ENCODE measurements at regions not wholly inside any gene's neighbourhood (a gene's known extent, or its start where the extent isn't known, plus 50 kb on each side); places are given as distances from the start of the nearest gene placed in this dataset.

DNA sequence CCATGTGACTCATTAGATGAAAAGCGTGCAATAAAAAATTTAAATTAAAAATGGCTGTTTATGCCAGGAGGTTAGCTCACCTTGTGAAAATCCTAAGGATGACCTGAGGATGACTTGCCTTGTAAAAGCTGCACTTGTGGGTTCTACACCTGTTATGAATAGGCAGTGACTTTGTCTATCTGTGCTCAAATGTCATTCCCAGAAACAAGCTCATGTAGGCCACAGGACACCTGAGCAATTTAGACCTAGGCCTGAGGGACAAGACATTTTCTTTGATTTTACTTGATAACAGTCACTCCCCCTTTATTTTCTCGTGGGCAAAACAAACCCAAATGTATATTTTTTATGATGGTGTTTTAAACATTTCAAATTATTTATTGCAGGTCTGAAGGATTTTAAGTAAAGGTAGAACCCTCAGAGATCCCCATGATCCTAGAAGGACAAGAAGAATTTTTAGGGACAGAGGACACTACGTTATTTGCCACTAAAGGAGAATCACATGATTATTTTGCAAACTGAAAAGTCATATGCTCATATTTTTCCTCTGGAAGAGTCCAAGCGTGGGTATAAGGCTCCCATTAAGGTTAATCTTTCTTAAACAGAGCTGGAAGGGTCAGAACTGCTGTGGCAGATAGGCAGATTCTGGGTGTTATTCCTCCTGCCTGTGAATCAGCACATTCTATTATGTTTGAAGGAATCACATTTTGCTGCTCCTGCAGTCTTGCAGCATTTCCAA is 277.5 kb upstream of the MAN1A1 start (continued):
- TF ChIP-seq RBM25 (IDR thresholded peaks at IDR 0.05; ENCODE audit: low read depth, low read length, severe bottlenecking) (no peak), MAFF (IDR thresholded peaks at IDR 0.05; ENCODE audit: low read length) (peak; percentile 90), GABPA (tag; conservative IDR thresholded peaks at IDR 0.05; ENCODE audit: low read depth) (no peak; the same call in 1 of the 2 replicates), FOXP4 (CRISPR knock-in tag; IDR thresholded peaks at IDR 0.05; ENCODE audit: borderline replicate concordance) (no peak), GTF2F1 (IDR thresholded peaks at IDR 0.05; ENCODE audit: low read depth, low read length) (no peak), CGGBP1 (CRISPR knock-in tag; IDR thresholded peaks at IDR 0.05) (no peak), KHSRP (IDR thresholded peaks at IDR 0.05) (no peak), IRF1 (CRISPR knock-in tag; IDR thresholded peaks at IDR 0.05; ENCODE audit: borderline replicate concordance) (no peak), AFF4 (CRISPR knock-in tag; IDR thresholded peaks at IDR 0.05) (no peak), GATAD2B (IDR thresholded peaks at IDR 0.05; ENCODE audit: borderline replicate concordance) (0 out of 2 replicates have a peak, but pooled peaks have one; percentile 41)
- TF ChIP-seq, protein P1, sequence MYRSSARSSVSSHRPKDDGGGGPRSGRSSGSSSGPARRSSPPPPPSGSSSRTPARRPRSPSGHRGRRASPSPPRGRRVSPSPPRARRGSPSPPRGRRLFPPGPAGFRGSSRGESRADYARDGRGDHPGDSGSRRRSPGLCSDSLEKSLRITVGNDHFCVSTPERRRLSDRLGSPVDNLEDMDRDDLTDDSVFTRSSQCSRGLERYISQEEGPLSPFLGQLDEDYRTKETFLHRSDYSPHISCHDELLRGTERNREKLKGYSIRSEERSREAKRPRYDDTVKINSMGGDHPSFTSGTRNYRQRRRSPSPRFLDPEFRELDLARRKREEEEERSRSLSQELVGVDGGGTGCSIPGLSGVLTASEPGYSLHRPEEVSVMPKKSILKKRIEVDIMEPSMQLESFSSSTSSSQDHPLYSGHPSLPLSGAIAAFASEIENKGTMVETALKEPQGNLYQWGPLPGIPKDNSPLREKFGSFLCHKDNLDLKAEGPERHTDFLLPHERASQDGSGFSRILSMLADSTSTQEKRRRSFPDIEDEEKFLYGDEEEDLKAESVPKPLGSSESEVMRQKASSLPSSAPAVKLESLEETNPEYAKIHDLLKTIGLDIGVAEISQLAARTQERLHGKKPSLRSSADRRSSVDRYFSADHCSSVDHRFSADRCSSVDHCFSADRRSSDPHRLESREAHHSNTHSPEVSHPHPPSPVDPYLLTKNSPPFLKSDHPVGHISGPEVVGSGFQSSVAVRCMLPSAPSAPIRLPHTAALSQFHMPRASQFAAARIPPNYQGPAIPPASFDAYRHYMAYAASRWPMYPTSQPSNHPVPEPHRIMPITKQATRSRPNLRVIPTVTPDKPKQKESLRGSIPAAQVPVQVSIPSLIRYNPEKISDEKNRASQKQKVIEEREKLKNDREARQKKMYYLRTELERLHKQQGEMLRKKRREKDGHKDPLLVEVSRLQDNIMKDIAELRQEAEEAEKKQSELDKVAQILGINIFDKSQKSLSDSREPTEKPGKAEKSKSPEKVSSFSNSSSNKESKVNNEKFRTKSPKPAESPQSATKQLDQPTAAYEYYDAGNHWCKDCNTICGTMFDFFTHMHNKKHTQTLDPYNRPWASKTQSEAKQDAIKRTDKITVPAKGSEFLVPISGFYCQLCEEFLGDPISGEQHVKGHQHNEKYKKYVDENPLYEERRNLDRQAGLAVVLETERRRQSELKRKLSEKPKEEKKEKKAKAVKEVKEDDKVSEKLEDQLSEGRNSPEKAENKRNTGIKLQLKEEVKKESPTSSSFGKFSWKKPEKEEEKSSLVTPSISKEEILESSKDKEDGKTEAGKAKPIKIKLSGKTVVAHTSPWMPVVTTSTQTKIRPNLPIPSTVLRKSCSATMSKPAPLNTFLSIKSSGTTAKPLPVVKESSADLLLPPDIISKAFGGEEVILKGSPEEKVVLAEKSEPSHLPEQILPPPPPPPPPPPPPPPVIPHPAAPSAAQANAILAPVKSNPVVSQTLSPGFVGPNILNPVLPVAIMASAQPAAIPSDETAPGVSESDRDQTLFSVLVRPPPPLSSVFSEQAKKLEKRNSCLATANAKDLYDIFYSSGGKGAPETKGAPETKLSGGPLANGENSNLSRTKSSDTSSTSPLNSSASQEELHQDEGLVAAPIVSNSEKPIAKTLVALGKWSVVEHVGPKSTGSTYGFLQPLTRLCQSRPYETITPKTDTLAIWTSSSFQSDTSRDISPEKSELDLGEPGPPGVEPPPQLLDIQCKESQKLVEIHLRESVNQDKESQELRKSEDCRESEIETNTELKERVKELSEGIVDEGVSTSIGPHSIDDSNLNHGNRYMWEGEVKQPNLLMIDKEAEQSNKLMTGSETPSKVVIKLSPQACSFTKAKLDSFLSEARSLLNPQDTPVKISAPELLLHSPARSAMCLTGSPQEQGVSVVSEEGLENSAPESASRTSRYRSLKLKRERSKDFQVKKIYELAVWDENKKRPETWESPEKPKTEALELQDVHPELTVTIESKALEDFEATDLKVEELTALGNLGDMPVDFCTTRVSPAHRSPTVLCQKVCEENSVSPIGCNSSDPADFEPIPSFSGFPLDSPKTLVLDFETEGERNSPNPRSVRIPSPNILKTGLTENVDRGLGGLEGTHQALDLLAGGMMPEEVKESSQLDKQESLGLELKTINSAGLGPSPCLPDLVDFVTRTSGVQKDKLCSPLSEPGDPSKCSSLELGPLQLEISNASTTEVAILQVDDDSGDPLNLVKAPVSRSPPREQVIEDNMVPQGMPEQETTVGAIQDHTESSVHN (IDR thresholded peaks at IDR 0.05; ENCODE audit: borderline replicate concordance in 1 of 2, low read depth in 1 of 2) = peak in 1 of 2 experiments; percentile 16; a peak in 1 of 4 replicates
